Activated naive CD8-positive, alpha-beta T cell treated with anti-CD3 and anti-CD28 coated beads, Interleukin-2, amount 50 U/mL, for 24 hours (primary cell): ENCODE measurements at regions not wholly inside any gene's neighbourhood (a gene's known extent, or its start where the extent isn't known, plus 50 kb on each side); places are given as distances from the start of the nearest gene placed in this dataset.
"Not testable (repeated sequence)": the region's sequence is repeated elsewhere in the genome, so short reads cannot be mapped to it uniquely, and the experiment has no call there.

Experiments
- ATAC-seq: fragments of 150-1000 bp; cut with Tn5 transposase; one replicate; pipeline ENCODE4 v1.10.0; 2021
- DNase-seq: peaks from one replicate; pipeline ENCODE4 v3.0.0; 2021
- H3K27ac Mint-ChIP-seq: one replicate; pipeline ENCODE4 v1.8.0; 2021; ENCODE audit warnings: mild to moderate bottlenecking, mixed read lengths
- H3K27me3 Mint-ChIP-seq: one replicate; pipeline ENCODE4 v1.8.0; 2021; ENCODE audit warnings: mixed read lengths
- H3K36me3 Mint-ChIP-seq: one replicate; pipeline ENCODE4 v1.8.0; 2021; ENCODE audit warnings: low read depth, mixed read lengths
- H3K4me1 Mint-ChIP-seq: one replicate; pipeline ENCODE4 v1.8.0; 2021; ENCODE audit warnings: mixed read lengths
- H3K4me3 Mint-ChIP-seq: one replicate; pipeline ENCODE4 v1.8.0; 2021; ENCODE audit warnings: mild to moderate bottlenecking, moderate library complexity, mixed read lengths
- H3K9me3 Mint-ChIP-seq: one replicate; pipeline ENCODE4 v1.8.0; 2021; ENCODE audit warnings: mixed read lengths

GRCh38 chr17:77087650-77088454 lies 52.9 kb upstream of the SEC14L1 start:
- no peak for ATAC-seq

GRCh38 chr17:77088455-77089123 lies 52.2 kb upstream of the SEC14L1 start:
- DNase-seq (peak; percentile 91), ATAC-seq (peak; percentile 94)
- H3K4me1 Mint-ChIP-seq = peaks cover 51% of the 10 kb centered on the region
- peak overlapping the region; percentile 98 for H3K27ac Mint-ChIP-seq
- H3K9me3 Mint-ChIP-seq = no peaks in the 10 kb centered on the region
- H3K4me3 Mint-ChIP-seq = peak overlapping the region; percentile 97
- peaks cover 3% of the 10 kb centered on the region for H3K27me3 Mint-ChIP-seq
- H3K36me3 Mint-ChIP-seq = peaks cover 44% of the 10 kb centered on the region

More at GRCh38 chr17:77087650-77088454, 52.9 kb upstream of the SEC14L1 start:
- peak overlapping the region; percentile 97 for H3K4me3 Mint-ChIP-seq
- peaks cover 3% of the 10 kb centered on the region for H3K27me3 Mint-ChIP-seq
- H3K36me3 Mint-ChIP-seq = peaks cover 37% of the 10 kb centered on the region
- H3K27ac Mint-ChIP-seq = peak overlapping the region; percentile 98
- DNase-seq = no peak
- H3K4me1 Mint-ChIP-seq = peaks cover 46% of the 10 kb centered on the region
- no peaks in the 10 kb centered on the region for H3K9me3 Mint-ChIP-seq

- H3K36me3 Mint-ChIP-seq = peaks cover 45% of the 10 kb centered on the region
- ATAC-seq = no peak
- peak; percentile 16 for DNase-seq
- peak overlapping the region; percentile 98 for H3K27ac Mint-ChIP-seq
- H3K4me3 Mint-ChIP-seq = peak overlapping the region; percentile 97
- H3K27me3 Mint-ChIP-seq = peaks cover 3% of the 10 kb centered on the region
- peaks cover 51% of the 10 kb centered on the region for H3K4me1 Mint-ChIP-seq
- H3K9me3 Mint-ChIP-seq = no peaks in the 10 kb centered on the region
Measured at GRCh38 chr17:77089124-77089490, 51.7 kb upstream of the SEC14L1 start.

- not testable (repeated sequence) for ATAC-seq, H3K9me3 Mint-ChIP-seq, H3K27me3 Mint-ChIP-seq, DNase-seq
- Mint-ChIP-seq H3K4me1 (peaks cover 52% of the 10 kb centered on the region), H3K27ac (peak overlapping the region; percentile 98), H3K4me3 (peak overlapping the region; percentile 97), H3K36me3 (peaks cover 49% of the 10 kb centered on the region)
Measured at GRCh38 chr17:77089949-77090348, 50.8 kb upstream of the SEC14L1 start.

- no peak for ATAC-seq
- H3K27ac Mint-ChIP-seq = peak overlapping the region; percentile 98
- peaks cover 53% of the 10 kb centered on the region for H3K36me3 Mint-ChIP-seq
- peak overlapping the region; percentile 97 for H3K4me3 Mint-ChIP-seq
- peaks cover 57% of the 10 kb centered on the region for H3K4me1 Mint-ChIP-seq
- peaks cover 3% of the 10 kb centered on the region for H3K27me3 Mint-ChIP-seq
- no peak for DNase-seq
- no peaks in the 10 kb centered on the region for H3K9me3 Mint-ChIP-seq
Measured at GRCh38 chr17:77090476-77090875, 50.3 kb upstream of the SEC14L1 start.
